Neural cell (in vitro differentiated cells): ENCODE measurements at regions not wholly inside any gene's neighbourhood (a gene's known extent, or its start where the extent isn't known, plus 50 kb on each side); places are given as distances from the start of the nearest gene placed in this dataset.

ENCODE experiments used
- H2AFZ ChIP-seq: fragments of 200-600, 300-800 bp; sonication (generic), shearing (Covaris generic); 2 replicates; pipeline ENCODE4 v1.6.0; 2014; ENCODE audit warnings: low read depth, mild to moderate bottlenecking, antibody characterized with exemption, low read length, moderate library complexity
- H3F3A ChIP-seq: fragments of 200-600 bp; shearing (Covaris generic); 2 replicates; pipeline ENCODE4 v1.6.1; 2016; ENCODE audit warnings: mild to moderate bottlenecking, moderate library complexity, mixed read lengths, antibody characterized with exemption, low read length; ENCODE audit not compliant: insufficient read depth, poor library complexity, severe bottlenecking
- H3K27ac ChIP-seq: fragments of 200-600, 300-800 bp; sonication (generic), shearing (Covaris generic); 2 replicates; pipeline ENCODE4 v1.5.1; 2014; ENCODE audit warnings: mild to moderate bottlenecking, low read length, moderate library complexity
- H3K27me3 ChIP-seq: fragments of 300-800, 200-600 bp; sonication (generic), shearing (Covaris generic); 2 replicates; pipeline ENCODE4 v1.6.0; 2014; ENCODE audit warnings: mild to moderate bottlenecking, low read depth, low read length, moderate library complexity; ENCODE audit not compliant: insufficient read depth
- H3K36me3 ChIP-seq: fragments of 300-800, 200-600 bp; sonication (generic), shearing (Covaris generic); 2 replicates; pipeline ENCODE4 v1.5.1; 2014; ENCODE audit warnings: mild to moderate bottlenecking, antibody characterized with exemption, low read length, moderate library complexity; ENCODE audit not compliant: insufficient read depth
- H3K4me2 ChIP-seq: fragments of 300-800, 200-600 bp; sonication (generic), shearing (Covaris generic); 2 replicates; pipeline ENCODE4 v1.6.0; 2014; ENCODE audit warnings: mild to moderate bottlenecking, low read length
- H3K4me3 ChIP-seq: fragments of 300-800, 200-600 bp; sonication (generic), shearing (Covaris generic); 2 replicates; pipeline ENCODE4 v1.5.1; 2014; ENCODE audit warnings: mild to moderate bottlenecking, low read length, moderate library complexity
- H3K79me2 ChIP-seq: fragments of 200-600 bp; shearing (Covaris generic); replicated peaks from 2 replicates; pipeline ENCODE4 v1.6.0; 2014; ENCODE audit warnings: mild to moderate bottlenecking, low read length, moderate library complexity; ENCODE audit not compliant: insufficient read depth
- H3K9ac ChIP-seq: fragments of 300-800, 200-600 bp; sonication (generic), shearing (Covaris generic); 2 replicates; pipeline ENCODE4 v1.6.1; 2016; ENCODE audit warnings: mild to moderate bottlenecking, low read length, mixed read lengths
- H3K9me2 ChIP-seq: fragments of 200-600 bp; shearing (Covaris generic); 2 replicates; pipeline ENCODE4 v1.6.1; 2016; ENCODE audit warnings: mild to moderate bottlenecking, low read length, mixed read lengths; ENCODE audit not compliant: insufficient read depth
- H3K9me3 ChIP-seq: fragments of 200-600, 300-800 bp; sonication (generic), shearing (Covaris generic); 2 replicates; pipeline ENCODE4 v1.6.1; 2016; ENCODE audit warnings: mild to moderate bottlenecking, mixed run types, low read length, moderate library complexity, mixed read lengths
- H4K20me1 ChIP-seq: fragments of 200-600 bp; shearing (Covaris generic); 2 replicates; pipeline ENCODE4 v1.6.1; 2016; ENCODE audit warnings: mild to moderate bottlenecking, mixed run types; ENCODE audit not compliant: insufficient read depth
- EP300 ChIP-seq: fragments of 450-650 bp; conservative IDR thresholded peaks from 2 replicates; pipeline ENCODE4 v1.6.1; 2014; ENCODE audit warnings: antibody characterized with exemption, mild to moderate bottlenecking, moderate library complexity; ENCODE audit not compliant: poor library complexity, severe bottlenecking
- EZH2 ChIP-seq: fragments of 200-600, 300-800 bp; shearing (Covaris generic), sonication (generic); IDR thresholded peaks from 2 replicates; pipeline ENCODE4 v1.6.1; 2014; ENCODE audit warnings: antibody characterized with exemption, low read length, borderline replicate concordance, mild to moderate bottlenecking; ENCODE audit not compliant: insufficient read depth, poor library complexity, severe bottlenecking
- MXI1 ChIP-seq: fragments of 450-650 bp; conservative IDR thresholded peaks from 2 replicates; pipeline ENCODE4 v1.6.1; 2014; ENCODE audit warnings: antibody characterized with exemption, mild to moderate bottlenecking; ENCODE audit not compliant: poor library complexity, severe bottlenecking
- POLR2AphosphoS5 ChIP-seq: IDR thresholded peaks from 2 replicates; pipeline ENCODE4 v1.6.1; 2012
- RAD21 ChIP-seq: fragments of 450-650 bp; conservative IDR thresholded peaks from 2 replicates; pipeline ENCODE4 v1.6.1; 2014; ENCODE audit warnings: antibody characterized with exemption, mild to moderate bottlenecking, moderate library complexity
- SMC3 ChIP-seq: fragments of 450-650 bp; conservative IDR thresholded peaks from 2 replicates; pipeline ENCODE4 v1.6.1; 2014; ENCODE audit warnings: antibody characterized with exemption, mild to moderate bottlenecking, moderate library complexity; ENCODE audit not compliant: poor library complexity
- TAF1 ChIP-seq: IDR thresholded peaks from 2 replicates; pipeline ENCODE4 v1.6.1; 2012; ENCODE audit warnings: low read depth
- TF ChIP-seq, protein P1 (sequence below): fragments of 450-650 bp; IDR thresholded peaks from 2 replicates; pipeline ENCODE4 v1.5.1; 2014; ENCODE audit warnings: antibody characterized with exemption, mild to moderate bottlenecking, moderate library complexity; ENCODE audit not compliant: poor library complexity, severe bottlenecking
- TF ChIP-seq, protein P2 (sequence below): IDR thresholded peaks from 2 replicates; pipeline ENCODE4 v1.6.1; 2012; ENCODE audit warnings: borderline replicate concordance

DNA sequence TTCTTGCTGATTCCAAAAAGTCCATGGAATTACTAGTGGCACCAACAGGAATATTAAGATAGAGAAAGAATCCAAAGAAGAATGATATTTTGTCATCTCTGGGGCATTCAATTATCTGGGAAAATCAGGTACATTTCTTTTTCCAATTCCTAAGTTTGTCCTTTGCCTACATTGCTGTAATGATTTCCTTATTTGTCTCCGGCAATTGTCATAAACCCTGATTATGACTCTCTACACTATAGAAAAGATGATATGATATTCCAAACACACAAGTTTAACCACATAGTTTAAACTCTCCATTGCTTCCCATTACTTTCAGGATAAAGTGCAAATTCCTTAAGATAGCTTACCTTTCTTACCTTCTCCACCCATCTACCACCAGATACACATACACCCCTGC lies 647.0 kb downstream of the PLPP3 start:
- no peaks in the 10 kb centered on the region for H3F3A ChIP-seq
- no peak for TF ChIP-seq MXI1
- TF ChIP-seq EP300, result no peak
- TF ChIP-seq RAD21, result no peak
- no peak for TF ChIP-seq SMC3
- TF ChIP-seq TAF1, result no peak
- TF ChIP-seq, protein P1, sequence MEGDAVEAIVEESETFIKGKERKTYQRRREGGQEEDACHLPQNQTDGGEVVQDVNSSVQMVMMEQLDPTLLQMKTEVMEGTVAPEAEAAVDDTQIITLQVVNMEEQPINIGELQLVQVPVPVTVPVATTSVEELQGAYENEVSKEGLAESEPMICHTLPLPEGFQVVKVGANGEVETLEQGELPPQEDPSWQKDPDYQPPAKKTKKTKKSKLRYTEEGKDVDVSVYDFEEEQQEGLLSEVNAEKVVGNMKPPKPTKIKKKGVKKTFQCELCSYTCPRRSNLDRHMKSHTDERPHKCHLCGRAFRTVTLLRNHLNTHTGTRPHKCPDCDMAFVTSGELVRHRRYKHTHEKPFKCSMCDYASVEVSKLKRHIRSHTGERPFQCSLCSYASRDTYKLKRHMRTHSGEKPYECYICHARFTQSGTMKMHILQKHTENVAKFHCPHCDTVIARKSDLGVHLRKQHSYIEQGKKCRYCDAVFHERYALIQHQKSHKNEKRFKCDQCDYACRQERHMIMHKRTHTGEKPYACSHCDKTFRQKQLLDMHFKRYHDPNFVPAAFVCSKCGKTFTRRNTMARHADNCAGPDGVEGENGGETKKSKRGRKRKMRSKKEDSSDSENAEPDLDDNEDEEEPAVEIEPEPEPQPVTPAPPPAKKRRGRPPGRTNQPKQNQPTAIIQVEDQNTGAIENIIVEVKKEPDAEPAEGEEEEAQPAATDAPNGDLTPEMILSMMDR, result no peak
- TF ChIP-seq, protein P2, sequence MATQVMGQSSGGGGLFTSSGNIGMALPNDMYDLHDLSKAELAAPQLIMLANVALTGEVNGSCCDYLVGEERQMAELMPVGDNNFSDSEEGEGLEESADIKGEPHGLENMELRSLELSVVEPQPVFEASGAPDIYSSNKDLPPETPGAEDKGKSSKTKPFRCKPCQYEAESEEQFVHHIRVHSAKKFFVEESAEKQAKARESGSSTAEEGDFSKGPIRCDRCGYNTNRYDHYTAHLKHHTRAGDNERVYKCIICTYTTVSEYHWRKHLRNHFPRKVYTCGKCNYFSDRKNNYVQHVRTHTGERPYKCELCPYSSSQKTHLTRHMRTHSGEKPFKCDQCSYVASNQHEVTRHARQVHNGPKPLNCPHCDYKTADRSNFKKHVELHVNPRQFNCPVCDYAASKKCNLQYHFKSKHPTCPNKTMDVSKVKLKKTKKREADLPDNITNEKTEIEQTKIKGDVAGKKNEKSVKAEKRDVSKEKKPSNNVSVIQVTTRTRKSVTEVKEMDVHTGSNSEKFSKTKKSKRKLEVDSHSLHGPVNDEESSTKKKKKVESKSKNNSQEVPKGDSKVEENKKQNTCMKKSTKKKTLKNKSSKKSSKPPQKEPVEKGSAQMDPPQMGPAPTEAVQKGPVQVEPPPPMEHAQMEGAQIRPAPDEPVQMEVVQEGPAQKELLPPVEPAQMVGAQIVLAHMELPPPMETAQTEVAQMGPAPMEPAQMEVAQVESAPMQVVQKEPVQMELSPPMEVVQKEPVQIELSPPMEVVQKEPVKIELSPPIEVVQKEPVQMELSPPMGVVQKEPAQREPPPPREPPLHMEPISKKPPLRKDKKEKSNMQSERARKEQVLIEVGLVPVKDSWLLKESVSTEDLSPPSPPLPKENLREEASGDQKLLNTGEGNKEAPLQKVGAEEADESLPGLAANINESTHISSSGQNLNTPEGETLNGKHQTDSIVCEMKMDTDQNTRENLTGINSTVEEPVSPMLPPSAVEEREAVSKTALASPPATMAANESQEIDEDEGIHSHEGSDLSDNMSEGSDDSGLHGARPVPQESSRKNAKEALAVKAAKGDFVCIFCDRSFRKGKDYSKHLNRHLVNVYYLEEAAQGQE, result no peak
- TF ChIP-seq POLR2AphosphoS5, result no peak
- TF ChIP-seq EZH2, result no peak
- H2AFZ ChIP-seq, result no peak overlapping the region
- no peak overlapping the region for H3K9ac ChIP-seq
- H3K79me2 ChIP-seq, result no peaks in the 10 kb centered on the region
- H3K27ac ChIP-seq, result no peak overlapping the region
- no peak overlapping the region for H3K4me2 ChIP-seq
- no peaks in the 10 kb centered on the region for H3K9me2 ChIP-seq
- H3K27me3 ChIP-seq, result no peaks in the 10 kb centered on the region
- H3K36me3 ChIP-seq, result no peaks in the 10 kb centered on the region
- no peaks in the 10 kb centered on the region for H4K20me1 ChIP-seq
- H3K9me3 ChIP-seq, result no peaks in the 10 kb centered on the region
- H3K4me3 ChIP-seq, result no peak overlapping the region

DNA sequence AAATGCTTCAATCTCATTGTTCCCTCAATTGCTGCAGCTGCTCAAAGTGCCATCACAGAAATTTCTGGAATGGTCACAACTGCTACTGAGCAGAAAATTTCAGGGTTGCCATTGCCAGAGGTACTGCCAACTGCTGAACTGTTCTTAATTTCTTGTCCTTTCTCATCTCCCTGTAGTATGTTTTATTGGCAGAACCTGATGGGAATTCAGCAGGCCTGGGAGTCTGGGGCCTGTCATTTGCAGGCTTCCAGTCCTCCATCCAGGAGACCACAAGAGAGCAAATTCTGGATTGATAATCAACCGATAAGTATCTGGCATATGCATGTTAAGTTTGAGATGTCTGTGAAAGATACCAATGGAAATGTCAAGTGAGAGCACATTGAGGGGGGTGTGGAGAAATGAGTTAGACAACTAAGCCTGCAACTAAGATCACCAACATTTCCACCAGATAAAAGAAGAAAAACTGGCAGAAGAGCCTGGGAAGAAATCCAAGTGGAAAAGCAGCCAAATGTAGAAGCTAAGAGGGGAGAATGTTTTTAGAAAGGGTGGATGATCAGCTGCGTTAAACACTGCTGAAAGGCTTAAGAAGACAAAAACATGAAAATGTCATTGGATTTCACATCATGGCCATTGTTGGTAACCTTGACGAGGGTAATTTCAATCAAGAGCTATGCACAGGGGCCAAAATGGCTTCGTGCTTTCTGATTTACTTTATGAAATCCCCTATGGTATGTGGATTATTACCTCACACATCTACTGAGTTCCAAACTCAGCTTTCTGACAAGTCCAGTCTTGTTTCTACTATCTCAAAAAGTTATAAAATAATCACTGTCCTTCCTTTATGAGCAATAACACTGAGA lies 648.1 kb downstream of the PLPP3 start:
- Histone ChIP-seq H3K27ac (no peak overlapping the region), H2AFZ (no peak overlapping the region)

More for the DNA sequence above, 648.1 kb downstream of the PLPP3 start:
- Histone ChIP-seq H3K9ac (no peak overlapping the region), H3K4me3 (no peak overlapping the region), H3K9me3 (no peaks in the 10 kb centered on the region), H3K79me2 (no peaks in the 10 kb centered on the region), H3K36me3 (no peaks in the 10 kb centered on the region), H4K20me1 (no peaks in the 10 kb centered on the region), H3F3A (no peaks in the 10 kb centered on the region), H3K27me3 (no peaks in the 10 kb centered on the region), H3K4me2 (no peak overlapping the region), H3K9me2 (no peaks in the 10 kb centered on the region)
- TF ChIP-seq TAF1 (no peak), EP300 (no peak), SMC3 (no peak), EZH2 (no peak), MXI1 (no peak), POLR2AphosphoS5 (no peak), RAD21 (no peak)
- TF ChIP-seq, protein P2, result no peak
- TF ChIP-seq, protein P1, result no peak
